Tibial nerve (tissue), 4 donors: ENCODE measurements at regions not wholly inside any gene's neighbourhood (a gene's known extent, or its start where the extent isn't known, plus 50 kb on each side); places are given as distances from the start of the nearest gene placed in this dataset.

Experiments
- CTCF ChIP-seq, 5 experiments: fragments of 200-600 bp in 3 of 5; fragments of 450-650 bp in 2 of 5; sonication (generic) in 3 of 5; IDR thresholded peaks; one replicate each; pipeline ENCODE4 v1.5.1; 2016 to 2019; ENCODE audit warnings: antibody characterized with exemption in 5 of 5, mild to moderate bottlenecking in 3 of 5, moderate library complexity in 2 of 5
- EP300 ChIP-seq, 2 donors: sonication (generic); formaldehyde crosslinking; IDR thresholded peaks; one replicate each; pipeline ENCODE4 v1.6.1; 2017; ENCODE audit warnings: antibody characterized with exemption in 2 of 2, mild to moderate bottlenecking in 1 of 2
- POLR2A ChIP-seq, 2 donors: fragments of 450-650 bp; IDR thresholded peaks; one replicate each; pipeline ENCODE4 v1.6.1; 2017; ENCODE audit warnings: antibody characterized with exemption in 2 of 2, mild to moderate bottlenecking in 2 of 2, moderate library complexity in 2 of 2

- TF ChIP-seq POLR2A (IDR thresholded peaks at IDR 0.05) (no peak), CTCF (IDR thresholded peaks at IDR 0.05) (no peak), EP300 (IDR thresholded peaks at IDR 0.05) (no peak)
These were observed 226.9 kb downstream of the TPRG1 start for GRCh38 chr3:189398656-189399055.
